ENCODE measurements at regions not wholly inside any gene's neighbourhood (a gene's known extent, or its start where the extent isn't known, plus 50 kb on each side); places are given as distances from the start of the nearest gene placed in this dataset.

DNA sequence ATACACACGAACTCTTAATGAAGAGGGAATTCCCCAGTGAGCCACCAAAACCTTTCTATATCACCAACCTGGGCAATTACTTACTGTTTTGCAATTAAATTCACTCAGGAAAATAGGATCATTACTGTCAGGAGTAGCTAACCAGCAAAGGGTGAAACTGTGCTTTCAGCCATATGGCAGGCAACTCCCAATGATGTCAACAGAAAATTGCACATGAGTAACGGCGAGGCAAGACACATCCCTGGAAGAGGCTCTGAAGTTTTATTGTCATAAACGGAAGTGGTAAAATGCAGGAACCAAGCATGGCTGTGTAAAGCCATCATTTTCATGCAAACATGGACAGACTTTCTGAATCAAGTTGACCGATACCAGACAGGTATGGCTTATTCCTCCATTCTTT lies 548.9 kb upstream of the AUTS2 start:
- TF ChIP-seq CTCF (conservative IDR thresholded peaks at IDR 0.05) = no peak
- Mint-ChIP-seq H3K4me1 (ENCODE audit: unreplicated experiment) (peaks cover 13% of the 10 kb centered on the region), H3K4me3 (no peak overlapping the region), H3K27me3 (peaks cover 5% of the 10 kb centered on the region), H3K9me3 (peaks cover 5% of the 10 kb centered on the region), H3K36me3 (no peaks in the 10 kb centered on the region), H3K27ac (no peak overlapping the region)
- DNase-seq (ENCODE audit: extremely low spot score, unreplicated experiment) = no peak

DNA sequence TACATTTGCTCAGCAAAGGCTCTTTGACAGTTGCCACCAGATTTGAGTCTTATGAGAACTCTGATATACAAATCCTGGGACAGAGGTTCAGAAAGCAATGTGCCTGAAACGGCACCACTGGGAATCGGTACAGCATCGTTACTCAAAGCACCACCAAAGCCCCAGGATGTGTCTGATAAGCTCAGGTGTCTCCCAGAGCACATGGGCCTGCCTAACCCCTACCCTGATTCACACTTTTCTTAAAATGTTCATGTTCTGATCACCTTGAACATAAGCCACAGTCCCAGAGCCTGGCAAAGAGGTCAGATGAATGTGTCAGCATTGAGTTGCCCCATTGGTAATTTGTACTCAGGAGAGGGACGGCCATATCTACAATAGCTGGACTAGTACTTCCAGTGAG lies 545.8 kb upstream of the AUTS2 start:
- H3K9me3 Mint-ChIP-seq = peaks cover 9% of the 10 kb centered on the region
- no peak for DNase-seq (ENCODE audit: extremely low spot score, unreplicated experiment)
- TF ChIP-seq CTCF (conservative IDR thresholded peaks at IDR 0.05) = no peak
- no peak overlapping the region for H3K27ac Mint-ChIP-seq
- H3K36me3 Mint-ChIP-seq = no peaks in the 10 kb centered on the region
- peaks cover 5% of the 10 kb centered on the region for H3K27me3 Mint-ChIP-seq
- H3K4me1 Mint-ChIP-seq (ENCODE audit: unreplicated experiment) = peaks cover 6% of the 10 kb centered on the region
- H3K4me3 Mint-ChIP-seq = no peak overlapping the region

- no peak for TF ChIP-seq CTCF (conservative IDR thresholded peaks at IDR 0.05)
- Mint-ChIP-seq H3K27ac (no peak overlapping the region), H3K4me3 (no peak overlapping the region), H3K9me3 (peaks cover 4% of the 10 kb centered on the region), H3K36me3 (no peaks in the 10 kb centered on the region), H3K27me3 (peaks cover 5% of the 10 kb centered on the region), H3K4me1 (ENCODE audit: unreplicated experiment) (peaks cover 5% of the 10 kb centered on the region)
- DNase-seq (ENCODE audit: extremely low spot score, unreplicated experiment) = no peak
Observed at GRCh38 chr7:69060516-69060915, 537.8 kb upstream of the AUTS2 start.

DNA sequence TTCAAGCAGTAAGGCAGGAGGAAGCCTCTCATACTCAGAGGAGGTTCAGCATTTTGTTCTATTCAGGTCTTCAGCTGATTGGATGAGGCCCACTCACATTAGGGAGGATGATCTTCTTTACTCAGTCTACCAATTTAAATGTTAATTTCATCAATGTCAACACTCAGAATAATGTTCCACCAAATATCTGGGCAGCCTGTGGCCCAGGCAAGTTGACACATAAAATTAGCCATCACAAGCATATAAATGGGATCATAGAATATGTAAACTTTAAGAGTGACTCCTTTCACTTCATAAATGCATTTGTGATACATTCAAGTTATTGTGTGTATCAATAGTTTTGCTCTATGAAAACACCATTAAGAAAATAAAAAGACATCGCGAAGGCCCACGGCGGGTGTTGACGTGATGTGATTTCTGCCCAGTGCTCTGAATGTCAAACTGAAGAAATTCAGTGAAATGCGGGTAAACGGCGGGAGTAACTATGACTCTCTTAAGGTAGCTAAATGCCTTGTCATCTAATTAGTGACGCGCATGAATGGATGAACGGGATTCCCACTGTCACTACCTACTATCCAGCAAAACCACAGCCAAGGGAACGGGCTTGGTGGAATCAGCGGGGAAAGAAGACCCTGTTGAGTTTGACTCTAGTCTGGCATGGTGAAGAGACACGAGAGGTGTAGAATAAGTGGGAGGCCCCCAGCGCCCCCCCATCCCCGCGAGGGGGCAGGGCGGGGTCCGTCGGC lies 536.1 kb upstream of the AUTS2 start:
- no peak for TF ChIP-seq CTCF (conservative IDR thresholded peaks at IDR 0.05)
- Mint-ChIP-seq H3K27ac (no peak overlapping the region), H3K9me3 (peaks cover 10% of the 10 kb centered on the region), H3K27me3 (peaks cover 5% of the 10 kb centered on the region), H3K4me1 (ENCODE audit: unreplicated experiment) (peaks cover 5% of the 10 kb centered on the region), H3K4me3 (no peak overlapping the region), H3K36me3 (no peaks in the 10 kb centered on the region)
- DNase-seq (ENCODE audit: extremely low spot score, unreplicated experiment) = no peak

- H3K9me3 Mint-ChIP-seq = peaks cover 9% of the 10 kb centered on the region
- no peak for DNase-seq (ENCODE audit: extremely low spot score, unreplicated experiment)
- H3K27ac Mint-ChIP-seq = no peak overlapping the region
- no peaks in the 10 kb centered on the region for H3K27me3 Mint-ChIP-seq
- no peaks in the 10 kb centered on the region for H3K36me3 Mint-ChIP-seq
- TF ChIP-seq CTCF (conservative IDR thresholded peaks at IDR 0.05) = peak; percentile 59
- H3K4me3 Mint-ChIP-seq = no peak overlapping the region
- H3K4me1 Mint-ChIP-seq (ENCODE audit: unreplicated experiment) = no peaks in the 10 kb centered on the region
Observed at GRCh38 chr7:69067397-69067796, 530.9 kb upstream of the AUTS2 start.

All from type B pancreatic cell (in vitro differentiated cells).